ENCODE measurements at regions not wholly inside any gene's neighbourhood (a gene's known extent, or its start where the extent isn't known, plus 50 kb on each side); places are given as distances from the start of the nearest gene placed in this dataset.

DNA sequence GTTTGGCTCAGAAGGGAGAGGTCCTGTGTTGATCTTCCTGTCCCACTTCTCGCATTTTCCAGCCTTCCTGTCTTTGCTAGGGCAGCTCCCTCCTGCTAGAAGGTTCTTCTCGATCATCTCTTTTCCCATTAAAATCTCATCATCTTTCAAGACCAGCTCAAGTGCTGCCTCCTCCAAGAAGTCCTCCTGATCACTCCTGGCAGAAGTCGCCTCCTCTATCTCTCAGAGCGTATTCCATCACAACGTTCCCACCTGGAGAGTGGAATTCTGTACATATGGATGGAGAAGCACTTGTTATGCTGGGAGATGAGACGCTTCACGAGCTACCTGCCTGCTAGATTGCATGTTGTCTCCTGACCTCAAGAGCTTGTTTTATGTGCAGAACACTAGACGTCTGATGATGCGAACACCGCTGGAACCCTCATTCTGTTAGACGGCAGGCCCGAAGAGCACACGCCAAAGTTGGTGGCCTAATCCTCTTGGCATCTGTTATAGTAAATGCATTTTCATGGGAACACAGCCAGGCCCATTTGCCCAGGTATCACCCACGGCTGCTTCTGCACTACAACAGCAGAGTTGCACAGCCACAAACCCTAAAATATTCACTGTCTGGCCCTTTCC, 68.0 kb upstream of the INSIG1 start:
- DNase-seq = no peak

DNA sequence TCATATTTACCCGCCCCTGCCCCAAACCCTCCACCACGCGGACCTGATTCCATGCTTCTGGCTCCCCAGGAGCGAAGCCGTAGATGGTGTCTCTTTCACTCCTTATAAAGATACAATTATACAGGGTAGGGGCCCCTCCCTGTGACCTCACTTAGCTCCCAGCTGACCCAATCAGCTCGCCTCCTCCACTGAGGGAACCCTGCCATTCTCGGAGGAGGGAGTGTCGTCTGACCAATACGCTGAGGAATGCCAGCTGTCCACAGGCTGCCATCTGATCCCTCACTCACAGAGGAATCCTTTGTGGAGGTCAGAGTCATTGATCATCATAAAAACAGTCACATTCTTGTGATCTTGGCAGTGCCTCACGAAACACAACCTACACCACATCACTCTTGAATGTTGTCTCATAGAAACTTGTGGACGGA, 67.5 kb upstream of the INSIG1 start:
- DNase-seq = peak; percentile 95

DNA sequence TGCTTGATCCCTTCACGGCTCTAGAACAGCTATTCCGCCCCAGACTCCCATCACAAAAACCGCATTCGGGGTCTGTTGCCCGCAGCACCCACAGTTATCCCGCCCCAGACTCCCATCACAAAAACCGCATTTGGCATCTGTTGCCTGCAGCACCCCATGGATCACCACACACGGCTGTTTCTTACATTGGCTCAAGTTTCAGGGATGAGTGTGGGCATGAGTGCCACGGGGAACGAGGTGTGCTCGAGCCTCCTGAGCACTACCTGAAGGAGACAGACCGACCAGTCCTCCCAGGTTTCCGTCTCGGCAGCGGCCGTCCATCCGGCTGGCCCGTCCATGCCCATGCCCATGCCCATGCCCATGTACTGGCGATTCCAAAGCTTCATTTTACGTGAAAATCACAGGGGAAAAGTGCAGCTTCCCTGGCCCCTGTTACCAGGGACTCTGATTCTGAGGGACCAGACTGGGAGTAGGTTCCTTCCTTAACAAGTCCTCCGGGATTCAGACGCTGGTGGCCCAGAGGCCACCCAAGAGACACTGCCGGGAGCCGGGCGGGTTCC, 66.4 kb upstream of the INSIG1 start:
- DNase-seq = no peak

DNA sequence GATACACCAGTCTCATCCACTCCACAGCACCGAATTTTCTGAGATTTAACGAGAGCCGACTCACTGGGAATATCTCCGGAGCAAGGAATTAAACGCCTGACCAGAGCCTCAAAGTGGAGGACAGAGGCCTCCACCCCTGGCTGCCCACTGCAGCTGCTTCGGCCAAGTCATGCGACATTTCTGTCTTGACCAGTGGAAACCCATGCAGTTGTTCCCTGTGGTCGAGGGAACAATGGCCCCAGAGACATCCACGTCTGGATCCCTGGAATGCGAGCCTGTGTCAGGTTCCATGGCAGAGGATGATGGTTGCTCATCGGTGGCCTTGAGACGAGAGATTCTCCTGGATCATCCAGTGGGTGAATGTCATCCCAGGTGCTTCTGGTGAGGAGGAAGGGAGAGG, 65.7 kb upstream of the INSIG1 start:
- DNase-seq = no peak

DNA sequence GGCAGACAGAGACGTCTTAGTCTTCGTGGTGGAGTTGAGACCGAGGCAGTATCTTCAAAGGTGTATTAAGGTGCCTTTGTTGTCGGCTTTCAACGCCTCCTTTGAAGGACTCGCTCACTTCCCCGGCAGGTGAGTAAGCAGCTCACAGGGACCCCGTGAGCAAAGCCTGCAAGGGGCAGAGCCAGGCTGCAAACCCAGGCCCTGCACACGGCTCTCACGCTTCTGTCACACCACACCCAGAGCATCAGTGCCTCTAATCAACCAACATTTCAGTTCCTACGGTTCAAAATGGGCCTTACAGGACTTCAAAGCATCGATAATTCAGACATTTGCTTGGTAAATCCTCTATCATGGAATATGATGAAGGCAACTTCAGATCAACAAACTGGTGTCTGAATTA, 64.8 kb upstream of the INSIG1 start:
- no peak for DNase-seq

DNA sequence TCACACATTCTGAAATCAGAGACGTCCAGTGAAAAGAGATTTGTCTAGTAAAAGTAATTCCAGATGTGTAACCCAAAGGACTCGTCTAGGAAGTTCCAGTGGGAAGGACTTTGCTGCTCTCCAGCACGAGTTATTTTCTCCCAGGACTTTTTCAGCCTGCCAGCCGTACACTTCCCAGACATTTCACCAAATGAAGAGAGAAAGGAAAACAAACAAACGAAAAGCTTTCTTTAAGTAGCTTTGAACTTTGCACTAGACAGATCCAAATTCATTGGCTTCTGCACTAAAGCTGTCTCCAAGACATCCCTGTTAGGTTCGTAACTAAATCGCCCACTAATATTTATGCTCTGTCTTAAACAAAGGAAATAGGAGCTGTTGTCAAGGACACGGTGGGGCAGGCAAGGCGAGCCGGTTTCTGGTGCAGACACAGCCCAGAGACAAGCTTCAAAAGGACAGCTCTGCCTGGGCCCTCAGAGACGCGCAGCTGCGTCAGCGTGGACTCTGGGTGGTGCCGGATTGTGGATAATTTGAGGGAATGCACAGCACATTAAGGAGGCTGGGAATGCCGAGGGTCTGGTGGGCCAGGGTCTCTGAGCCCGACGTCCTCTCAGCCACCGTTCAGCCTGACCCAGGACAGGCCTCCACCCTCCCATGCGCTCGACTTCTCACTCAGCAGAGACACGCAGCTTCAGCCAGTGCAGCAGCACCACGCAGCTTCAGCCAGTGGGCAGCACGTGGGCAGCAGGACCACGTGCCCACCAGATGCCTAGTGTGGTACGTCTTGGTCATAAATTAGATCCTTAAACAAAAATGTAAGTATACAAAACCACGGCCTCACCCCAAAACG, 64.1 kb upstream of the INSIG1 start:
- DNase-seq = peak; percentile 76

DNA sequence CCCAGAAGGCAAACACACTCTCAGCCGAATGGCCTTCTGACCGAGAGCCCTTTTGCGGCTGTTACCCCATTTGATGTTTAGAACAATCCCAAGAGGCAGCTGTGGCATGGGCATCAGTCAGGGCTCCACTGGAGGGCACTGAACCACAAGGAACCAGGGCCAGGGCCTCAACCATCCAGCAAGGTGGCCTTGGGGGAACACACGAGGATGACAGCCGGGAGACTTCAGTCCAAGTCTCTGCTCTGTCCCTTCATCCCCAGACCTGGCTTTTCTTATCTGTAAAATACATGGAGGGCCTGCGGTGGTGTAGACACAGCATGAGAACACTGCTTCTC, 63.6 kb upstream of the INSIG1 start:
- DNase-seq = no peak

DNA sequence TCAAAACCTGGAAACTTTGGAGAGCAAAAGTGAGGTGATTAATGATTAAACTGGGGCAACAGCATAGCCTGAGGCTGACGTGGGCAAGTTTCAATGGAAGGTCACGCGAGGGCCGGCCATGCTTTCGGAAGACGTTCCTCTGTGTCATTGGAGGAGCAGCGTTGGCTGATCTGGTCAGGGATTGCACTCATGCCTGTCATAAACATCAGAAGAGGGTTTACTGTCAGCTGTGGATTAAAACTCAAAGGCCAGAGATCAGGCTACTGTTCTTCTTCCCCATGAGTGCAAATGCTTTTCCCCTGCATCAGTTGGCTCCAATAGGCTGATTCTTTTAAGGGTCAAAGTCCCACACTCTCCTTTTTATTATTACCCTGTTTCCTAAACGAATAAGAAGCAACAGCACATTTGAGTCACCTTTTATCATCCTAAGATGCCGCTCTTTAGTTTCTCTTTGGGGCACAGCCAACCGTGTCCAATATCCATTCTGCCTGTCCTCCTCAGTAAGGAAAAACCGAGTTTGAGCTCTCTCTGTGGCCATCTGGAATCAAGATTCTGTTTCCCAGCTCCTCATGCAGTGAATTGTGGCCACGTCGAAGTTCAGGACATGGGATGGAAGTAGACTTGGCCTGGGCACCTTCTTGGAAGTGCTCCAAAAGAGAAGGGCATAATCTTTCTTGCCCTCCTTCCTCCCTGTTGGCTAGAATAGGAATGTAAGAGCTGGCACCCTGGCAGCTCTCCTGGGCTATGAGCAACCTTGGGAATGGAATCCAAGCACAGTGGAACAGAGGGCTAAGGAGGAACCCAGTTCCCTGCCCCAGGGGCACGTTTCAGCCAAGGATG, 62.5 kb upstream of the INSIG1 start:
- DNase-seq = no peak

DNA sequence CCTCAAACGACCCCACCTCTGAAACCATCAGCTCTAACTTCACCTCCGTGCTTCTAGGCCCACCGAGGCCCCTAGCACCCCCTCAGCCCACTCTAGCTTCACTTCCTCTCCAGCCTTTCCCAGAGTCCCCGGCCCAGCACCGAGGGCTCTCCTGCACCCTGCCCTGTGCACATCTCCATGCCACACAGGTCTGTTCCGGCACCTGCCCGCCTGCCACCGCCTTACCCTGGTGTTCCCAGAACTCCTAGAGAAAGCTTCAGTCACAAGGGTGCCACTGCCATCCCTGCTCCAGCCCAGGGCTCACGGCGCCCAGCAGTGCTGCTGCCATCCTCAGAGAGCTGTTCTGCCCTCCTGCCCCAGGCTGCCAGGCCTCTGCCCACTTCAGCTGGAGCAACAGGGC, 61.3 kb upstream of the INSIG1 start:
- DNase-seq = no peak

DNA sequence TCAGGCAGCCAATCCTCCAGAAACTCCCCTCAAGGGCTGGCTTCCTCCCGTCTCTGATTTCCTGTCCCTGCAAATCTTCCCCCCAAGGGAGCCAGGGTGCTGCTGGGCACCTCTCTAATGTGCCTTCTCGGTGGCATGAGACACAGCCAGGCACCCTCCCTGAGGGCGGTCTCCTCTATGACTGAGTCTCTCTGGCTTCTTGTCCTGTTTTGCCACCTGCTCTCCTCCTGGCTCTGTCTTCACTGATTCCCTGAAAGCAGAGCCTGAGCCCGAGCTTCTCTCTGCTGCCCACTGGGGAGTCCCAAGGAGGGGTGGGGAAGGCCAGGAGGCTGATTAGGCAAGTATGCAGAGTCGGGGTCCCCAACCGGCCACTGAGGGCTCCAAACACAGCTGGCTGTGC, 60.4 kb upstream of the INSIG1 start:
- DNase-seq = no peak

DNA sequence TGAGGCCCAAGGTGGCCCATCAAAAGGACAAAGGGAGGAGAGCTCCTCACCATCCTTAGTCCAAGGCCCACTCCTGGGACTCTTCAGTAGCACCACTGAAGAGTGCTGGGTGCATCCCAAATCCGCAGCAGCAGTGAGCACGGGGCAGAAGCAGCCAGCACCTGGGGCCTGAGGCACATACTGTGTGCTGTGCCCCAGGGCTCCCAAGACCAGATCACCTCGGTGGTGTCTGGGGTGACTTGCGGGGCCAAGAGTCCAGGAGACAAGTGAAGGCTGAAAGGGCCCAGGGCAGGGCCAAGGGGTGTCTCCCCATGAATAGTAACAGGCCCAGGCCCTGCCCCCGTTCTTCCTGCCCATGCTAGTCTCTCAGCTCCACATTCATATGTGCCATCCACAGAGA, 59.9 kb upstream of the INSIG1 start:
- DNase-seq = no peak

DNA sequence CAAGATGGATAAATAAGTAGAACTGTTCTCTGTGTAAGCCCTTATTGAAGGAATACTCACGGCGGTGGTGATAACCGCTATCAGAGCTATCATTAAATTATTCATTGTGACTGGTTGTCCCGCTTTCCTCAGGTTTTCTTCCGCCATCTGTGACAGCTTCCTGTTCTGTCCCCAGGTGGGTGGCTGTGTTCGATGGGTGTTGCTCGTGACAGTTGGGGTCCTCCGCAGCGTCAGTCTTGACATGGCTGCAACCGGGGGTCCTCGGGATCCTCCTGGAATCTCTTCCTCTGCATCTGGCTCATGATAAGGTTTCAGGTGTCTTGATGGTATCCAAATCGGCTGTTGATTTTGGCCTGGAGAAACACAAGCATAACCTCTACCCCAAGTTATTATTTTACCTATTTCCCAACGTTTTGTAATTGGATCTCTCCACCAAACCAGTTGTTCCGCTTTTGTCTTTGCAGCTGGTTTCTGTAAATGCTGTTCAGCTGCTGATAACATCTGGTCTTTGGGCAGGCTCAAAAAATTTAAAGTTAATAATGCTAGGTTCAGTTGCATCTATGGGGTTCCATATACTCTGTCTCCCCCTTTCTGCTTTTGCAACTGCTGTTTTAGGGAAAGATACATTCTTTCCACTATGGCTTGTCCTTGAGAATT, 58.1 kb upstream of the INSIG1 start:
- peak; percentile 73 for DNase-seq

DNA sequence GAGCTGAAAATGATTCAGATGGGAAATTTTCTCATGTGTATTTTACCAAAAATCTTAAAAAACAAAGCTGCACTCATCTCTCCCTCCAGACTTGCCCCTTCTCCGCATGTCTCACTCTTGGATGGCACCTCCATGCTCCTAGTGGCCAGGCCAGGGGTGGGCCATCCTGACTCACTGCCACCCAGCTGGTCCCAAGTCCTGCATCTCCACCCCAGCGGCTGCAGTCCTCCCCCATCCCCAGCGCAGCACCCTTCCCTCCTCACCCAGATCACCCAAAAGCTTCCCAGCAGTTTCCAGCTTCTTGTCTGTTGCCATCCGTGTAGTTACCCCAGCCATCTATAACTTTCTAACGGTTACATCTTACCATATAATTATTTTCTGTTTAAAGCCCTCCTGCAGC, 53.0 kb upstream of the INSIG1 start:
- no peak for DNase-seq

DNA sequence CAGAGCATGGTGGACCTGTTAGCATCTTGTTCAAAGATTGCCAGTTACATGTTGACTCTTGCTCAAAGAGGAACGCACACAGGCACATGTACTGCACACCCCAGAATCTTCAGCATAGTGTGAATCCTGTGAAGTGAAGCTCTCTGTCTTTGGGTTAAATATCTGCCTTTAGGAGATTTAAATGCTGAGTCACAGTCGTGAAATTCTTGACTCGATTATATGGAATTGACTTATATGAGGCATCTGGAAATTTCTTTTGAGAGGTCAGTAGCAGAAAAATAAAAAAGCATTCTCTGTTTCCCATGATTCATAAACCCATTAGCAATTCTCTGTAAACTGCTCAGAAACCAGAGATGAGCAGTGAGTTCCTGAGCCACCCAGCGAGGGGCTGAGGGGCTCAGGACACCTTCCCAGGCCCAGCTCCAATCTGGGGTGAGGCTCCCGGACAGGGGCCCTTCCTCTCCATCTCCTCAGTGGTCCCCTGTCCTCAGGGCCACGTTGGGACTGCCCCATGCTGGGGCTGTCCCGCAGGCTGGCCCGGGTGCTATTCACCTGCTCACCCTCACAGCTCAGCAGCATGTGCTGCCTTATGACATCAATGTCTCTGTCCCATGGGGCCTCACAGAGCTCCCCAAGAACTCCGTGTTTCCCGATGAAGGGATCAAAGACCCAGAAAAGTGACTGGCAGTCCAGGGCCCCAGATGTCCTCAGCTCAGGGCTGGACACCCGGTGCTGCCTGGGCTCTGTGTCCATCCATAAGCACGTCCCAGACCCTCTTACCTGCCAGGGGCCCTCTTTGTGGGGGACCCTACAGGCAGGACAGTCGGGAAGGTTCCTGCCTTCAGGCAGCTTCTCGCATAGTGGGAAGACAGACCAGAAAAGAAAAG, 50.0 kb upstream of the INSIG1 start:
- DNase-seq = no peak

Measured in tongue (tissue), 1 donor.